Thyroid gland (tissue), 4 donors: ENCODE measurements at regions not wholly inside any gene's neighbourhood (a gene's known extent, or its start where the extent isn't known, plus 50 kb on each side); places are given as distances from the start of the nearest gene placed in this dataset.

Source experiments
- DNase-seq, 2 donors: peaks; one replicate each; pipeline ENCODE4 v3.0.0-alpha.2; 2019
- H3K27ac ChIP-seq, 3 donors: fragments of 200-600 bp; sonication (generic); 1 replicate in 2 of 3; 2 replicates in 1 of 3; pipeline ENCODE4 v1.5.1; 2016 to 2019; ENCODE audit warnings: mild to moderate bottlenecking in 1 of 3, moderate library complexity in 1 of 3
- H3K27me3 ChIP-seq: fragments of 200-600 bp; sonication (generic); one replicate; pipeline ENCODE4 v1.5.1; 2019
- H3K36me3 ChIP-seq, 2 donors: fragments of 200-600 bp; sonication (generic); one replicate each; pipeline ENCODE4 v1.5.1; 2016 to 2019
- H3K4me1 ChIP-seq, 2 donors: fragments of 200-600 bp; sonication (generic); one replicate each; pipeline ENCODE4 v1.5.1; 2017 to 2019
- H3K4me3 ChIP-seq, 3 donors: fragments of 200-600 bp; sonication (generic); replicated peaks in 1 of 3; 1 replicate in 2 of 3; 2 replicates in 1 of 3; pipeline ENCODE4 v1.5.1; 2016; ENCODE audit warnings: mild to moderate bottlenecking in 1 of 3
- H3K9me3 ChIP-seq: fragments of 200-600 bp; sonication (generic); one replicate; pipeline ENCODE4 v1.5.1; 2017
- POLR2A ChIP-seq, 2 donors: fragments of 450-650 bp; IDR thresholded peaks; one replicate each; pipeline ENCODE4 v1.6.1; 2017; ENCODE audit warnings: antibody characterized with exemption in 2 of 2, mild to moderate bottlenecking in 2 of 2, moderate library complexity in 1 of 2
- WGBS, 2 donors: methylation state at CpG; one replicate each; pipeline ENCODE4 v1.1.5; 2017; 5-methylcytosine and 5-hydroxymethylcytosine counted together
- intact Hi-C: fragments of 100-400 bp; cut with DNase I; formaldehyde crosslinking; loops from one replicate; pipeline ENCODE4 v1.15.1; 2023
- TF ChIP-seq, protein P1 (sequence below), 6 experiments: fragments of 200-600 bp in 3 of 6; fragments of 450-650 bp in 3 of 6; sonication (generic) in 3 of 6; IDR thresholded peaks; one replicate each; pipeline ENCODE4 v1.5.1; 2016 to 2019; ENCODE audit warnings: antibody characterized with exemption in 6 of 6, mild to moderate bottlenecking in 2 of 6, inconsistent platforms in 1 of 6, moderate library complexity in 1 of 6

DNA sequence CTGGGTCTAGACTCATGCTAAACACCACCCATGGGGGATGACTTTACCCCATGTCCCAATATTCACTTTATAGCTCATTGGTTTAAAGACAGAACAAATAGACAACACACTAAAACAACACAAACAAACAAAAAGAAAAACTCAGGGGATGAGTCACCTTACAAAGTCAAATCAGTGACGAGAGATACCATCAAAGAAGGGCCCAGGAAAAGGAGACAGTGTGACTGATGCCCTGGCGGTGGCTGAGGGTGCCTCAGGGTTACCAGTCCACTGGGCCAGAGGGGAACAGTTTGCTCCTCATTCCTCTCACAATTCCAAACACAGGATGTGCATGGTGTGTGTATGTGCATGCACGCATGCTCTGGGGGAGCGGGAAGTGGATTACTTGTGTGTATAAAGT, 171.3 kb upstream of the PRKCQ start:
- DNase-seq, result no peak
- H3K9me3 ChIP-seq, result no peaks in the 10 kb centered on the region
- TF ChIP-seq POLR2A (IDR thresholded peaks at IDR 0.05), result no peak
- TF ChIP-seq, protein P1, sequence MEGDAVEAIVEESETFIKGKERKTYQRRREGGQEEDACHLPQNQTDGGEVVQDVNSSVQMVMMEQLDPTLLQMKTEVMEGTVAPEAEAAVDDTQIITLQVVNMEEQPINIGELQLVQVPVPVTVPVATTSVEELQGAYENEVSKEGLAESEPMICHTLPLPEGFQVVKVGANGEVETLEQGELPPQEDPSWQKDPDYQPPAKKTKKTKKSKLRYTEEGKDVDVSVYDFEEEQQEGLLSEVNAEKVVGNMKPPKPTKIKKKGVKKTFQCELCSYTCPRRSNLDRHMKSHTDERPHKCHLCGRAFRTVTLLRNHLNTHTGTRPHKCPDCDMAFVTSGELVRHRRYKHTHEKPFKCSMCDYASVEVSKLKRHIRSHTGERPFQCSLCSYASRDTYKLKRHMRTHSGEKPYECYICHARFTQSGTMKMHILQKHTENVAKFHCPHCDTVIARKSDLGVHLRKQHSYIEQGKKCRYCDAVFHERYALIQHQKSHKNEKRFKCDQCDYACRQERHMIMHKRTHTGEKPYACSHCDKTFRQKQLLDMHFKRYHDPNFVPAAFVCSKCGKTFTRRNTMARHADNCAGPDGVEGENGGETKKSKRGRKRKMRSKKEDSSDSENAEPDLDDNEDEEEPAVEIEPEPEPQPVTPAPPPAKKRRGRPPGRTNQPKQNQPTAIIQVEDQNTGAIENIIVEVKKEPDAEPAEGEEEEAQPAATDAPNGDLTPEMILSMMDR (IDR thresholded peaks at IDR 0.05), result no peak
- WGBS, 2 donors, result 71 to 77% methylated on average over 4 of the region's 4 CpGs
- intact Hi-C loops, result no loop called here
- H3K27me3 ChIP-seq, result no peaks in the 10 kb centered on the region
- H3K4me3 ChIP-seq, result no peak overlapping the region
- no peak overlapping the region for H3K27ac ChIP-seq
- H3K4me1 ChIP-seq, result no peaks in the 10 kb centered on the region
- no peaks in the 10 kb centered on the region for H3K36me3 ChIP-seq

DNA sequence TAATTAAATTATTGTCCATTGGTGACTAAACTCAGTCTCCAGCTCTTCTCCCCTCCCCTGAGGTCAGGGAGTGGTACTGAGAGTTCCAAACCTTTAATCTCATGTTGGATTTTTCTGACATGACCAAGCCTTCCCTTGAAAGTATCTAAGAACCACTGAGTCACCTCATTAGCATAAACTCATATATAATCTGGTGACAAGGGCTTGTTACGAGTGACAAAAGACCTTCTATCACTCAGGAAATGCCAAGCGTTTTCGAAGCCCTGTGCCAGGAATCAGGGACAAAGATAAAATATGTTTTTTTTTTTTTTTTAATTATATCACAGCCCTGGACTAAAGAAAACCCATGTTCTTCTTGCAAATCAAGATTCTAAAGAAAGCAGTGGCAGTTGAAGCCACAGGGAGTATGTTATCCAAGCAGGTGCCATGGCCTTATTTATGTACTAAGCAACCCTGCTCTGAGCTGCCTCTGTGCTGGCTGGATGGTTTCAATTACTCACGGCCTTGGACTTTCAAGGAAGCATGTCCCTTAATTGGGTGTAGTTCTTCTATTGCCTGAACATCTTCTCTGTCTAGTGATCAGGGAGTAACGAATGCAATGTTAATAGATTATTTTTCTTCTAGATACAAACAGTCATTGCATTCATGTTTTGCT, 169.0 kb upstream of the PRKCQ start:
- no peaks in the 10 kb centered on the region for H3K9me3 ChIP-seq
- no peak overlapping the region for H3K27ac ChIP-seq
- DNase-seq, result no peak
- H3K4me3 ChIP-seq, result no peak overlapping the region
- no peaks in the 10 kb centered on the region for H3K27me3 ChIP-seq
- H3K4me1 ChIP-seq, result no peaks in the 10 kb centered on the region
- TF ChIP-seq, protein P1 (IDR thresholded peaks at IDR 0.05), result no peak
- no peak for TF ChIP-seq POLR2A (IDR thresholded peaks at IDR 0.05)
- intact Hi-C loops, result no loop called here
- WGBS, 2 donors, result 77 to 80% methylated on average over 5 of the region's 5 CpGs
- no peaks in the 10 kb centered on the region for H3K36me3 ChIP-seq

DNA sequence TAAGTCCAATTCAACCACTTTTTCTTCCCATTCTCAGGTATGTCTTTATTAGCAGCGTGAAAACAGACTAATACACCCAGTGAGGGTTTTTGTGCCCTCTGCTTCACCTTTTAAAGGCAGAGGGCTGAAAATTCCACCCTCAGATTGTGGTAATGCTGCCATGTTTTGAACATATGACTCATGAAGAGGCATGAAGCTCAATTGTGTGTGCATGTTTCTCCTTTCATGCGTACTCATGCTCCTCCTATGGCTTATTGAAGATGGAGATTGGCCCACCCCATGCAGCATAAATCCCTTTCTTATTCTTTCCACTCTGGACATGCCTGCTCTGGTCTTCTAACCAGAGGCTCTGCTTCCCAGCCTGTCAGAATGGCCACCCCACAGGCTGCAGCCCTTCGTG, 168.0 kb upstream of the PRKCQ start:
- no peaks in the 10 kb centered on the region for H3K36me3 ChIP-seq
- H3K27ac ChIP-seq, result no peak overlapping the region
- WGBS, 2 donors, result 86 to 97% methylated on average over 3 of the region's 3 CpGs

DNA sequence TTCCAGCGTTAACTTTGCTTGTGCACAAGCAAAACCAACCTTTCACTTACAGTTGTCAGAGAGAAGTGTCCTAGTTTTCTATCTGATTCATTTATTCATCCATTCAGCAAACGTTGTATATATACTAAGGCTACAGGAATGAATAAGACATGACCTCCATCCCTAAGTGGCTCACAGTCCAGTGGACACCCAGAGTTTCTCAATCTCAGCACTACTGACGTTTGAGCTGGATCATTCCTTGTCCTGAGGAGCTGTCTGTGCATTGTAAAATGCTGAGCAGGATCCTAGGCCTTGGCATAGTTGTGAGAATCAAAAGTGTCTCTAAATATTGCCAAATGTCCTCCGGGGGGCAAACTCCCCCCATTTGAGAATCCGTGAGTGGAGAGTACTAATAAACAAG, 166.7 kb upstream of the PRKCQ start:
- 72 to 85% methylated on average over 5 of the region's 5 CpGs for WGBS, 2 donors
- no peak overlapping the region for H3K27ac ChIP-seq
- H3K27me3 ChIP-seq, result no peaks in the 10 kb centered on the region
- no peaks in the 10 kb centered on the region for H3K9me3 ChIP-seq
- TF ChIP-seq POLR2A (IDR thresholded peaks at IDR 0.05), result no peak
- TF ChIP-seq, protein P1 (IDR thresholded peaks at IDR 0.05), result no peak
- no peaks in the 10 kb centered on the region for H3K4me1 ChIP-seq
- intact Hi-C loops, result no loop called here
- no peaks in the 10 kb centered on the region for H3K36me3 ChIP-seq
- H3K4me3 ChIP-seq, result no peak overlapping the region
- DNase-seq, result no peak

More for the DNA sequence above, 168.0 kb upstream of the PRKCQ start:
- intact Hi-C loops, result no loop called here
- H3K27me3 ChIP-seq, result no peaks in the 10 kb centered on the region
- DNase-seq, result no peak
- no peaks in the 10 kb centered on the region for H3K4me1 ChIP-seq
- no peak for TF ChIP-seq POLR2A (IDR thresholded peaks at IDR 0.05)
- TF ChIP-seq, protein P1 (IDR thresholded peaks at IDR 0.05), result no peak
- no peaks in the 10 kb centered on the region for H3K9me3 ChIP-seq
- H3K4me3 ChIP-seq, result no peak overlapping the region

DNA sequence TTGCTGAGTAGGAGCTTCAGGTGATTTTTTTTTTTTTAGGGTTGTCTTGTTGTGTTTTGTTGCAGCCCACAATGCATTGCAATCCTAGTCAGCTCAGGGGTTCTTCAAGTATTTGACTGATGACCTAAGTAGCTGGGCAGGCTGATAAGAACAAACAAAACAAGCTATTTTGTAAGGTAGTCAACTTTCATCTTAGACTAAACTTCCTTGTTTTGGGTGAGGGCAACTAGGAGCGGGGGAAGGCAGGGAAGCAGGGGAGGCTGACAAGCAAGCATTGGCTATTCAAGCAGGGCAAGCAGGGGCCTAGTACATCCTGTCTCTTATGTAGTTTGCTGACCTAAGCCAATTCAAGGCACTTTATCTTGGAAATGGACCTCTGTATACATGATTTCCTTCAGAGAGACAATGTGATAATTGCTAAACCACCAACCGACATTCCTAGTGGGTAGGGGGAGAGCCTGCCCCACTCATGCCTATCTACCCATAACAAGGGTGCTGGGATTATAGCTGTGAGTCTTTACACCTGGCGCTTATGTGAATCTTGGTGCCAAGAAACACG, 163.3 kb upstream of the PRKCQ start:
- Histone ChIP-seq H3K36me3 (no peaks in the 10 kb centered on the region), H3K27ac (no peak overlapping the region), H3K9me3 (no peaks in the 10 kb centered on the region), H3K4me3 (no peak overlapping the region), H3K27me3 (no peaks in the 10 kb centered on the region), H3K4me1 (peaks cover 0 to 2% of the 10 kb centered on the region in 2 donors)
- TF ChIP-seq, protein P1 (IDR thresholded peaks at IDR 0.05), result no peak
- TF ChIP-seq POLR2A (IDR thresholded peaks at IDR 0.05), result no peak
- WGBS, 2 donors, result 69 to 77% methylated on average over 4 of the region's 4 CpGs
- intact Hi-C loops, result no loop called here
- DNase-seq, result peak; percentile 14 to 20
